ENCODE measurements at regions not wholly inside any gene's neighbourhood (a gene's known extent, or its start where the extent isn't known, plus 50 kb on each side); places are given as distances from the start of the nearest gene placed in this dataset.

- no peaks in the 10 kb centered on the region for H3K79me2 ChIP-seq (ENCODE audit: control insufficient read depth, insufficient read depth, low read length)
- H2AFZ ChIP-seq (ENCODE audit: low read depth, low read length): no peak overlapping the region
- CTCF ChIA-PET: no interaction called here
- FAIRE-seq (no peak), DNase-seq (ENCODE audit: low read depth, low spot score) (no peak)
- no peaks in the 10 kb centered on the region for H3K9me1 ChIP-seq (replicated peaks; ENCODE audit: control insufficient read depth, extremely low read depth, insufficient read depth, low read length)
- POLR2A ChIA-PET: no interaction called here
- dilution Hi-C loops (cut with MboI; ENCODE audit: extremely low pct_ligation_motif_present, low sequenced_read_pairs) (no loop called here), intact Hi-C loops (cut with micrococcal nuclease) (no loop called here)
- no peak overlapping the region for H3K4me2 ChIP-seq (ENCODE audit: insufficient read depth, low read length)
- no peaks in the 10 kb centered on the region for H3K36me3 ChIP-seq (ENCODE audit: control insufficient read depth in 2 of 2, extremely low read depth in 1 of 2, insufficient read depth in 2 of 2, low read length in 2 of 2)
- no peaks in the 10 kb centered on the region for H3K4me1 ChIP-seq (ENCODE audit: control insufficient read depth, extremely low read depth, insufficient read depth, low read length)
- H3K27me3 ChIP-seq (ENCODE audit: control insufficient read depth in 2 of 2, insufficient read depth in 2 of 2, low read length in 2 of 2): no peaks in the 10 kb centered on the region
- no peaks in the 10 kb centered on the region for H3K9me3 ChIP-seq (replicated peaks; ENCODE audit: control insufficient read depth, insufficient read depth, low read length)
- no peaks in the 10 kb centered on the region for H4K20me1 ChIP-seq (replicated peaks; ENCODE audit: control insufficient read depth, extremely low read depth, insufficient read depth, low read length)
- no peak overlapping the region for H3K9ac ChIP-seq (replicated peaks; ENCODE audit: extremely low read depth, insufficient read depth, low read length)
- H3K27ac ChIP-seq (ENCODE audit: insufficient read depth, low read depth, low read length): no peak overlapping the region
- no peak for TF ChIP-seq GATA2 (IDR thresholded peaks at IDR 0.05; ENCODE audit: insufficient read depth, insufficient read length, low read depth, low read length)
- TF ChIP-seq MYC (IDR thresholded peaks at IDR 0.05; ENCODE audit: low read depth, low read length): no peak
- TF ChIP-seq JUN (IDR thresholded peaks at IDR 0.05; ENCODE audit: borderline replicate concordance, insufficient read depth, insufficient read length, low read depth): no peak
- TF ChIP-seq POLR2AphosphoS5 (IDR thresholded peaks at IDR 0.05; ENCODE audit: insufficient read depth, low read depth, low read length): no peak
- no peak for TF ChIP-seq CTCF (IDR thresholded peaks at IDR 0.05; ENCODE audit: extremely low read depth in 1 of 2, insufficient read depth in 1 of 2, low read depth in 1 of 2, low read length in 2 of 2)
- TF ChIP-seq MAX (IDR thresholded peaks at IDR 0.05; ENCODE audit: insufficient read depth, insufficient read length): no peak
- TF ChIP-seq POLR2A (IDR thresholded peaks at IDR 0.05; ENCODE audit: low read depth, low read length): no peak
- TF ChIP-seq FOS (IDR thresholded peaks at IDR 0.05; ENCODE audit: borderline replicate concordance, insufficient read depth, low read length): no peak
- no peak for TF ChIP-seq EZH2 (IDR thresholded peaks at IDR 0.05; ENCODE audit: borderline replicate concordance, low read depth, low read length, severe bottlenecking)
- no peak overlapping the region for H3K4me3 ChIP-seq (replicated peaks in 1 of 3; ENCODE audit: insufficient read depth in 1 of 3, low read depth in 1 of 3, low read length in 3 of 3)
- no TSS peak for BruUV-seq (replicated peaks)
These were observed 151.3 kb downstream of the RTL9 start for GRCh38 chrX:110509755-110510532.
